GOT3 (cell line): ENCODE measurements at regions not wholly inside any gene's neighbourhood (a gene's known extent, or its start where the extent isn't known, plus 50 kb on each side); places are given as distances from the start of the nearest gene placed in this dataset.
"Not testable (repeated sequence)": the region's sequence is repeated elsewhere in the genome, so short reads cannot be mapped to it uniquely, and the experiment has no call there.

Source experiments
- DNase-seq: peaks from one replicate; lab custom pipeline; 2025; ENCODE audit warnings: mixed read lengths; lab: John Stamatoyannopoulos, UW

GRCh38 chr13:31385540-31385939, 185.8 kb downstream of the B3GLCT start:
- DNase-seq = no peak

GRCh38 chr13:31394506-31394905, 194.7 kb downstream of the B3GLCT start:
- DNase-seq = no peak

DNA sequence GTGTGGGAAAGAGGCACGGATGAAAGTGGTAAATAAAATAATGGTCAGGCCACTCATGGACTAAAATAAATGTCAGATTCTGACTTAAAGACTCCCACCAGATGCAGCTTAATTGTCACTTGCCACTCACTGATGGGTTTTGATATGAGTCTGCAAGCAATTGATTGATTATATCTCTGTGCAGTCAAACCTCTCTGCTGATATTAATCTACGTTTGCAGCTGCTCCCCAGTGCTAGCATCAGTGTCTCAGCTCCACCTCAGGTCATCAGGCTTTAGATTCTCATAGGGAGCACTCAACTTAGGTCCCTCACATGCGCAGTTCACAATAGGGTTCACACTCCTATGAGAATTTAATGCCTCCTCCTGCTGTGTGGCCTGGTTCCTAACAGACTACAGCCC, 195.3 kb downstream of the B3GLCT start:
- DNase-seq = no peak

DNA sequence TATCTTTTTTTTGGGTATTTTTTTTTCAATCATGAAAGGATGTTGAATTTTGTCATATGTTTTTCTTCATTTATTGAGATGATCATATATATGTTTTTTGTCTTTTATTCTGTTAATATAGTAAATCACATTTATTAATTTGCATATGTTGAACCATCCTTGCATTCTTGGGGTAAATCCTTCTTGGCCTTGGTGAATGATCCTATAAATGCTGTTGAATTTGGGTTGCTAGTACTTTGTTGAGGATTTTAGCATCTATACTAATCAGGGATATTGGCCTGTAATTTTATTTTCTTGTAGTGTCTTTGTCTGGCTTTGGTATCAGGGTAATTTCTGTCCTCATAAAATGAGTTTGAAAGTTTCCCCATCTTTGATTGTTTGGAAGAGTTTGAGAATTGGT, 199.9 kb downstream of the B3GLCT start:
- DNase-seq = no peak

DNA sequence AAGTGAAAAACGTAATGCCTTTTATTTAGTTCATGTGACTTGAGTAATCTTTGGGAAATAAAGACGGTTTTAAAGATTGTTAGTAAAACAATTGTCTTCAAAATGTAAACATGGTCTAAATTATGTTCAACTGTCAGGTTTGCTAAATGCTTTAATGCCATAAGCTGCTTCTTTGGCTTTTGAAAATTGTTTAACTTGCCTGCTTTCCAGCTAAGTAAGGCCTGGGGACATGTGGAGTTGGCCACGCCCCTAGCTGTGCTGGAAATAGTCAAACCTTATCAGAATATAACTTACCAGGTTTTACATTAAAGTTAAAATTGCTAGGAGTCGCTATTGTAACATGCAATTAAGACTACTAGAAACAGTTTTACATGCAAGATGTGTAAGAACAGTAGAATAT, 203.9 kb downstream of the B3GLCT start:
- DNase-seq = not testable (repeated sequence)

GRCh38 chr13:31408927-31409326, 209.2 kb downstream of the B3GLCT start:
- DNase-seq = no peak

DNA sequence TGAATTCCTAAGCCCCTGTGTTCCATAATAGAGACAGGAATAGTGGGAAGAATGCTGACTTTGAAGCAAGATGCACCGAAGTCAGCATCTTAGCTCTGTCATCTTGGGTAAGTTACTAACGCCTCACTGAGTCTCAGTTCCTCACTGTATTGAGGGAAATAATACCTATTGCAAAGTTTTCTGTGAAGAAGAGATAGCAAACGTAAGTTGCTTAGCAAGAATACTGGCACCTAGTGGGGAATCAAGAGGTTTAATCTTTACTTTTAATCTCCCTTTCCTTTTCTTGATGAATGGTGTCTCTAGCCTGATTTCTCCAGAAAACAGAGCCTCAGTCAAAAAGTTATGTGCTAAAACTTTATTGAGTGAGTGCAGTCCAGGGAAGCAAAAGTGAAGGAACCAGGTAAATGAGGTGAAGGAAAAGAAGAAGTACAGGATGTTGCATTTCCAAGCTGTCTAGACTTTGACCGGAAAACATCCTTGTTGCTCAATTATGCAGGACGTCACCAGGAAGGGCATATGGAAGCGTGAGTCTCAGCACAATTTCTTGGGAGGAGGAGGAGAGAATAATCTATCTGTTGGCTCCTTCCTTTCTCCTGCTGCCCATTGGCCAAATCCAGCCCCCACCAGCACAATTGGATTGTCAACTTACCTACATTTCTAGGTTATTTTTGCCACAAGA, 210.0 kb downstream of the B3GLCT start:
- no peak for DNase-seq

DNA sequence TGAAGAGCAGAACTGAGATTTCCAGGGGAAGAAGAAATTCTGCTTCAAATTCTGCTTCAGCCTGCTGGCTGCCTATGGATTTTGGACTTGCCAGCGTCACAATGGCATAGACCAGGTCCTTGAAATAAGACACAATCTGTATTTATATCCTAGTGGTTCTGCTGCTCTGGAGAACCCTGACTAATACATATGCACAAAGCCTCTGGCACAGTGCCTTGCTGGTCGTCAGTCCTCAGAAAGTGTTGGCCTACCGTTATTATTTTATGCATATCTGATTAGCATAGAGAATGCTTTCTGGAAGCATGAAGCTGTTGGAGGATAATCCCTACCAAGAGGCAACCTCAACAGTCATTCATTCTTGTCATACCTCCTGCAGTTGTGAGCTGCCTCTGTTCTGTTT, 213.7 kb downstream of the B3GLCT start:
- DNase-seq = no peak

DNA sequence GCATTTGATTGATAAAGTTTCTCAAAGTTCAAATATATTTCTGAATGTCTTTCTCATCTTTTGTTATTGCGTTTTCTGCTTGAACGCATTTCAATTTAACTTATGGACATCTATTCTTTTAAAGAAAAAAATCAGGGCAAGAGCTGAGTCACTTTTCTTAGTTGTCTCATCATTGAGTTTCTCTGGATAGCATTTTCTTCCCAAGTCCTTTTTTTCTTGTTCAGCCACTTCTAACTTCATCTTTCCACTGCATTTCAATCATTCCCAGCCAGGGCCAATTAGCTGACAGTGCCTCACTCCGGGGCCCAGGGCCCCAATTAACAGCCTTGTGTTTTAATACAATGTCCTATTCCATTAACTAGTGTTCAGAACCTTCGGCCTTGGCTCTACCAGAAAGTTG, 216.3 kb downstream of the B3GLCT start:
- DNase-seq = no peak

- no peak for DNase-seq
These were observed 218.4 kb downstream of the B3GLCT start for GRCh38 chr13:31418186-31418585.

DNA sequence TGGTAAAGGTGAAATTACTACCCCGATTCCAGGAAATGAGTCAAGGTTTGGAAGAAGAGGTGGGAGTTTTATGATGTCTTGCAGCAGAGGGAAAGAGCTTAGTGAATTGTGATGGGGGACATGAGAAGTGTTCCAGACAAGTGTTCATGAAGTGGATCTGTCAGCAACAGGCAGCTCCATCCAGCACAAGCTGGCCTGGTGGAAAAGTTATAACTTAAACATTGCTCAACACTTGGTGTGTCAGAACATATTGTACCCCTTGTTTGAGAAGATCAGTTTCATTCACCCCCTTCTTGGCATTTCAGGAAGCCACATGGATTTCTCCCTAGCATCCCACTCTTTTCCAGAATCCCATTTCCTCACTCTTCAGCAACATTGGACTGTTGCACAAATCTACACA, 222.0 kb downstream of the B3GLCT start:
- no peak for DNase-seq

DNA sequence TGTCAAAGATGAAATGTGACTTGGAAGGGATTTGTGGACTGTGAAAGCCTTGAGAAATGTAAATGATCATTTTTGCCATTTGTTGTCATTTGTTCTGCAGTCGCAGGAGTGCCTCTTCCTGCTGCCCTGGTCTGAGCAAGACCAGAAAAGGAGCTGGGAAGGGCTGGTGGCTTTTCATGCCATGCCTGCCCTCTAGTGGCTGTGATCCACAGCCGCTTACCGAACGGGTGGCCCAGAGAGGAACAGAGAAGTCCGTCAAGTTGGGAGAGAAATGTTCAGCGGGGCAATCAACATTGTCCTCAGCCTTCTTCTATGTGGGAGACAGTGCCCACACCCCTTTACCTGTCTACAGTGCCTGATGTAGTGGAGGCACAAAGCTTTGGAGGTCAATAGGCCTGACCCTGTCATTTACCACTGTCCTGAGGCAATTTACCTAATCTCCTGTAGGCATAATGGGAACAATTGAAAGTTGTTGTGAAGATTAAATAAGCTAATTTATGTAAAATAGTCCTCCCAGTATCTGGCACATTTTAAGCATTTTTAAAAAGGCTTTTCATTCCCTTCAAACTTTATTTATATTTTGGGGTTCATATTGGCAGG, 224.5 kb downstream of the B3GLCT start:
- peak; percentile 36 for DNase-seq

- no peak for DNase-seq
These were observed 226.6 kb downstream of the B3GLCT start for GRCh38 chr13:31426395-31426794.

DNA sequence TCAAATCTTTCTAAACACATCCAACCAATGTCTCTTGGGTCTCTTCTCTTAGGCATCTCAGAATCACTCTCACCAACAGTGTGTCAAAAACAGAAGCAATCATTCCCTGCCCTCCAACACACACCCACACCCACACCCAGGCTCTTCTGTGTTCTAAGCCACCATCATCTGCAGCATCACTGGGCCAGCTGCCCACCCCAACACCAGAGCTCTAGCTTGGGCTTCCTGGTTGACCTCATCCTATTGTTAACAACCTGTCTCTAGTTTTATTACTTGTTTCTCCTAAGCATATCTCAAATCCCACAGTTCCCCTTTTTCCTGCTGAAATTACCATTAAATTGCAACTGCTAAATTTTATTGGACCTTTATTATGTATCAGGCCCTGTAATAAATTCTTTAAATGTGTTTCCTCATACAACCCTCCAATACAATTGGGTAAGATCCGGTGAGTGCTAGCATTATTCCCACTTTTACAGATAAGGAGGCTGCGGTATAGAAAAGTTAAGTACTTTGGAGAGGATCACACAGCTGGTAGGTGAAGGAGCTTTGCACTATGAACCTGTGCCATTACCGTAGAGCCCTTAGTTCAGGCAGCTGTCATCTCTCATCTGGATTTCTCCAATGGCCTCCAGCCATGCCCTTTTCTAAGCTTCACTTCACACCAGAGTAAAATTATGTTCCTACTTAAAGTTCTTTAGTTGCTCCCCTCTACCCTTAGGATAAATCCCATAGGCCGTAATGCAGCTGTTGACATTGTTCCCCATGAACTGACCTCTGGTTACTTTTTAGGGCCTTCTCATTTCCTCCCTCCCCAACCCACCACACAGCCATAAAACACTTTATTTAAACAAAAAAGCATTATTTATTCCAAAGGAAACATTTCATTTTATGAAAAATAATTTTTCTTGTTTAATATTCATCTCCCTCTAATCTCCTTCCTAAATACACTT, 227.7 kb downstream of the B3GLCT start:
- no peak for DNase-seq

GRCh38 chr13:31431722-31432137, 232.0 kb downstream of the B3GLCT start:
- no peak for DNase-seq

DNA sequence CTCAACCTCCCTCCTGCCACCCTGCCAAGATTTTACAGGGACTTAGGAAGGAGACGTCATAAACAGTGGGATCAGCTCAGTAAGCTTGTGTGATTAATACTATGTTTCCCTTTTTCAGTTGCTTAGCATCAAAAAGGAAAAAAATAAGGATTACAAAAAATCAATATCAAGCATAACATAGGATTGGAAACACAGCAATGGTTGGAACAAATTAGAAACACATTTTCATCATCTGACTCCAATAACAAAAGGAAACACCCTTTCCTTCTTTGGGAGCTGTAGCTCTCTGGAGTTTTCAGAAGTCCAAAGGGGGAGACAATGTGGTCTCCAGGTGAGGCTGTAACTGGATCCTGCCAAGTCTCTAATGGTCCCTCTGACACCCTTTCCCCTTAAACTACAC, 233.4 kb downstream of the B3GLCT start:
- DNase-seq = no peak

GRCh38 chr13:31433746-31434145, 234.0 kb downstream of the B3GLCT start:
- no peak for DNase-seq

DNA sequence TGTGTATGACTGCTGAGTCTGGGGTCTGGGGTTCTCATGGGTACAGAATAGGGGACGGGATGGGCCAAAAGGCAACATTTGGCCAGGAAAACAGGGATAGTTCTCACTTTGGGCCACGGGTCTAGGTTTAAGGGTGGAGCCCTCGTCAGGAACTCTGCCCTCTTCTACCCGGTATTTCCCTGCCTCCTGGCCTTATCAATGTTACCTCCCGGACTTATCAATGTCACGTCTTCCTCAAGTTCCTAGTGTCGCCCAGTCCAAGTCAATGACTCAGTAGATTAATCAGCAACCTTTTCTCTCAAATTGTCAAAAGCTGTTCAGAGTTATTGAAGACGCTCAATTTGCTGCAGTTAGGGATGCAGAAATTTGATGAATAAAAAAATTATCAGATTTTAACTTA, 234.8 kb downstream of the B3GLCT start:
- DNase-seq = no peak

DNA sequence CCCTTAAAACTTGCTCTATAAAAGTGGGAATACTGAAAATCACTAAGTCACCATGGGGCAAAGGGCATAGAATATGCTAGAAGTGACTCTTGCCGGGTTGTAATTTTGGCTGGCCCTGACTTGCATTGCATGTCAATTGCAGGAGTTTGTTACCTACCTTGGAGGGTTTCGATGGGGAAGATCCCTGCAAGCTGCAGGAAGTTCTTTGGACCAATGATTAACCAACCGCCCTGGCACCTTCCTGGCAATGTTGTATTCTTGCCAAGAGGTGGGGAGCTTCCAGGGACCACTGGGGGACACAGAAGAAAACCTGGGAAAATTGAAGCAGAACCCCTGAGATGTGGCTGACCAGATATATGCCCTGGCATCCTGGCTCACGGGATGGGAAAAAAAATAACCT, 235.8 kb downstream of the B3GLCT start:
- DNase-seq = no peak

- no peak for DNase-seq
These were observed 236.7 kb downstream of the B3GLCT start for GRCh38 chr13:31436478-31436877.

DNA sequence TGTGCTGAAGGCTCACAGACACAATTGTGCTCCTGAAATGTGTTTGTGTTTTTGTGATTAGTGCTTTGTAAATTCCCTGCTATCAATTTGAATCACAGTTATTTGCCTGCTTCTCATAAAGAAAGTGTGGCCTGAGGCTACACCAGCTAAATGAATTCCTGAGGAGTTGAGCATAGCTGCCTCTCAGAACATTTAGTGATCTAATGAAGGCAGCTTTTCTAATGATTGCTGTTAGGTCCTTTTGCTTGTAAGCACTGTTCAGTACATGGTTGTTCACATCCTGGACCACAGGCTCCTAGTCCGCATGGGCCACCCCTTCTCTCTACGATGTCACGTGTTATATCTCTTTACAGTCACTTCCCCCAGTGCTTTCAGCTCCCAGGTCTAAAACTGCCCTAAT, 238.2 kb downstream of the B3GLCT start:
- no peak for DNase-seq

- DNase-seq = no peak
These were observed 240.4 kb downstream of the B3GLCT start for GRCh38 chr13:31440132-31440531.
